GM21367 (cell line): ENCODE measurements at regions not wholly inside any gene's neighbourhood (a gene's known extent, or its start where the extent isn't known, plus 50 kb on each side); places are given as distances from the start of the nearest gene placed in this dataset.
A peak's percentile ranks its signal among the peaks of the same experiment; 100 is the strongest.
"Not testable (repeated sequence)": the region's sequence is repeated elsewhere in the genome, so short reads cannot be mapped to it uniquely, and the experiment has no call there.

ENCODE experiments used
- ATAC-seq: cut with Tn5 transposase; IDR thresholded peaks from one replicate; pipeline ENCODE4 v1.9.1; 2021; ENCODE audit not compliant: unreplicated experiment

GRCh38 chr6:128739112-128739511 is 143.8 kb upstream of the LAMA2 start:
- no peak for ATAC-seq

DNA sequence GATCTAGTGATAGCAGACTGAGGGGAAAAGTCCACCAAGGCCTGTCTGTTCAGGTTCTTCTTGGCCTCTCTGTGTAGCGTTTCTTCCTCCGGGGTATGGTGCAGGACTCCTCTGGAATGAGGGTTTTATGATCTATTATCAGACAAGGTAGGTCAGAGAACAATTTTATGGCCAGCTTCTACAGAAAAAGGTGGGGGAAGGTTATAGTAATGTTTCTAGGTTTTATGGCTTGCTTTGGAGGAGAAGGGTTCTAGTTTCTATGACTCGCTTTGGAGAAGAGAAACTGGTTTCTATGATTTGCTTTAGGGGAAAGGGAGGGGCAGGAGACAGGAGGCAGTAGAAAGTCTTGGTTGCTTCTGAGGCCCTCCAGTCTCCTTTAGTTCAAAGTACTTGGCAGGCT is 144.8 kb upstream of the LAMA2 start:
- ATAC-seq: no peak

GRCh38 chr6:128736780-128737179 is 146.2 kb upstream of the LAMA2 start:
- no peak for ATAC-seq

DNA sequence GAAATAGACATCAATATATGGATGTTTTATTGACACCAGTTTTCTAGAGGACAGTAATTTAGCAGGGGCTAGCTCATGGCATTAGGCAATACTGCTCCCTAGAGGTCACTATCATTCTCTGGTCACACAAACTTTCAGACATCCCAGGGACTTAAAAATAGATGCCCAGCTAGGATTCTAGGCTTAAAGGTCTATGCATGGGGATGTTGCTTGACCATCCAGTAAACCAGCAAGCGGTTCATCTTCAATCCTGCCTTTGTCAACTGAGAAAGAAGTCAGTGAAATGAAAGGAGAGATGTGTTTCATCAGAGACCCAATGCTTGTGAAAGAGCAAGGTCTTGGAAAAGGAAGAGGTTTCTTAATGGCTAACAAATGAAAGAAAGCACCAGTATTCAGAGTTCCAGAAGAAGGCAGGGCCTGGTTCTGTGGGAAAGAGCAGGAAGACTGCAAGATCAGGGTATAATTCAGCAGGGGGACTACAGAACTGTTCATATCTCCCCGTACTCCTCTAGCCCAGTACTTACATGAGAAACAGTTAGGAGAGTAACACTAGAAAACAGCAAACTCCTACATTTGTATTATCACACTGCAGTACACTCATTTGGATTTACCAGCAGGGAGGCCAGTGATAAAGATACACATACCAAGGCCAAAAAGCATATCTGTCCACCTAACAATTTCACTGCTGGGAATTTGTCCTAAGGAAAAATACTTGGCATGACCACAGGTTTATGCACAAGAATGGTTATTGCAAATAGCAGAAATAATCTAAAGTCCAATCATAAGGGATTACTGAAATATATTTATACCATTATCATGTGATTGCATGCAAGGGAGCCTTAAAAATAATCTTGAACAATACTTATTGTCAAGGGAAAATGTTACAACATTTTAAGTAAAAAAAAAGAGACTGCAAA is 151.4 kb upstream of the LAMA2 start:
- ATAC-seq: peak; percentile 50

DNA sequence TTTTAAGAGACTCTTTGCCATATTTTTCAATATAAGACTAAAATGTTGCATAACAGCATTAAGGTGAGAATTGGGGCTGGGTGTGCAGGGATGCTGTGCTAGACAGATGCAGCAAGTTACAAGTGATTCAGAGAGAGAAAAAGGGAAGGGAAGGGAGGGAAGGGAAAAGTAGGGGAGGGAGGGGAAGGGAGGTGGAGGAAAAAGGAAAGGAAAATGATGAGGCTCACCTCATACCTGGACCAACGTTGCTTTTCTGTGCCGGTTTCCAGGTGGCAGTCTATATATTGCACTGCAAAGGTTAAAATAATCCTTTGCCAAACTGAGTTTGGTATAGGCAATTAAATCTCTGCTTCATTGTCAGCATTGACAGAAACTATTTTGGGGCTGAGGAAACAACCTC is 155.4 kb upstream of the LAMA2 start:
- ATAC-seq: no peak

DNA sequence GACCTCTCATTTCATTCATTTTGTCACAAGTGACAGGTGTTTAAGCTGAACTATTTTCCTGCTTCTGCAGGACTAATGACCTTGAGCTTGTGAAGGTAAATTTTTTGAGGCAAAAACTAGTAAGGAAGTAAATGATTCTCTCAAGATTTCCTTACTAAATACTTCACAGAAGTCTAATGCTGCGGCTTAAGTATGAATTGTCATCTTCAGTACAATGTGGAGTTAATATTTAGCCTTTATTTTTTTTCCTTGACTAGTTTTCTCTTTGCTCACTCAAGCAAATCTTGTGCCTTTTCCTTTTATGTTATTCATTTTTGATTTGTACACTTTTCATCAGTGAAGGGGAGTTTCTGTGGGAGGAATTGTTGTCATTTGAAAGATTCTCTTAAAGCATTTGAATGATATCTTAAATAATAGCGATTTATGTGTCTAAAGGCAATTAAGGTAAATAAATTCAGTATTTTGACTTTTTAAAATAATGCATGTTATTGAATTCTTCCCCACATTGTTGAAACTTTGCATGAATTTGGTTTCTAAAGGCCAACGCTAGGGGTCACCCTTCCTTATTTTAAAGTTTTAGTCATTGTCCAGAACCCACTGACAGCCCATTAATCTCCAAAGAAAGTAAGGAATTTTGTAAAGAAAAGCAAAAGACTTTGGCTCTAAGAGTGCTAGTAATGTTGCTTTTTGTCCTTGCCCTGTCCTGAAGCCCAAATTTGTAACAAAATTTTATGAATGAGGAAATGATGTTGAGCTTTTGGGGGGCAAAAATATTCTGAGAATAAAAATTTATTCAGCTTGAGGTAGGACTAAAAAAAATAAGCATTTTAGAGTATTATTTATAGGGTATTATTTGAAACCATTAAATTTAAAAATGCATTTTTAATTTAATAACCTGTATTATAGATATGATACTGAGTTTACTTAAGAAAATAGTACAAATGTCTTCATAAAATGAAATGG is 157.4 kb upstream of the LAMA2 start:
- peak; percentile 42 for ATAC-seq

- ATAC-seq: no peak
Measured at GRCh38 chr6:128724738-128725137, 158.2 kb upstream of the LAMA2 start.

DNA sequence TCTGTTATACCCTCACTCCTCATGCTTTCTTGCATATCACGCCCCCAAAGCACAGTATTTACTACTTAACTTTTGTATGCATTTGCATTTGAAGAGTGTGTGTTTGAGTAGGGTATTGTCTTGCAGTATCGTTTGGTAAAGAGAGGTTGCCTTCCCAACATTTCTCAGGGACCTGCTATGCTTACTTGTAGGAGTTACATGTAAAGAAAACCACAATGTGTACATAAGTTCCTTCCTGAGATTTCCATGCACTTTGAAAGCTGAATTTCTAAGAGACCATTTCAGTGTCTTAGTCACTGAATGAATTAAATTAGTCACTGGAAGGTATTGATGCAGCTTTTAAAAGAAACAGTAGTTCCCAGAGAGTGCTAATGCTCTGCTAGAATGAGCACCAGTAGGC is 159.3 kb upstream of the LAMA2 start:
- no peak for ATAC-seq

GRCh38 chr6:128720891-128721290 is 162.0 kb upstream of the LAMA2 start:
- no peak for ATAC-seq

DNA sequence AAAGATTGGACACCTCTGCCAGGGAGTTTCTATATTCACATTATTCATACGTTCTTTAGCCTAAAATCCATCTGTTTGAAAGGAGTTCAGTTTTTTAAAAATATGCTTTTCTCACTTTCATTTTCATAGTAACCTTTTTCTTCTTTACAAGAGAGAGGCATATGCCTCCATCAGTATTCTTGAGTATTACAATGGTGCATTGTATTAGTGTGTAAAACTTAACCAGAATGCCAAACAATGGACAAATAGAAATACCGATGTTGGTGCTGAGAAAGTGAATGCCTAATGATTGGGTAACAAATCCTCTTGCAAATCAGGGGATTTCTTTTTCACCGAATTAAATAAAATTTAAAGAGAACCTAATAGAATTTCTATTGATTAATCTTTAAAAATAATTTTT is 163.2 kb upstream of the LAMA2 start:
- no peak for ATAC-seq

- ATAC-seq: no peak
Measured at GRCh38 chr6:128713461-128713860, 169.5 kb upstream of the LAMA2 start.

DNA sequence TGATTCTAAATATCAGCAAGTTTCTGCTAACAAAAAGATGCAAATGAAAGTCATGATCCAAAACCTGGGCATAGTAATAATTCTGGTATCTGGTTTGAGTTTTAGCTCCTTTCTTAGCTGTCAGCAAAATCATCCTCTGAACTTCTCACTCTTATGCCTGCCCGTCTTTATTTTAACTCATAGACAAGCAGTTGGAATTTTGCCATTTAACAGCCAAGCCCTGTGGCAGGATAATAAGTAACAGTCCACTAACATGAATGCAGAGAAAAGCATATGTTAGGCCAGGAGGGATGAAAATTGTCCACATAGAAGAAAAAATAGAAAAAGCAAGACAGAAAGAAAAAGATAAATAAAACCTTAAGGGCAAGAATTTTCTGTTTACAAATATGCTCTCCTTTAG is 170.0 kb upstream of the LAMA2 start:
- ATAC-seq: no peak

DNA sequence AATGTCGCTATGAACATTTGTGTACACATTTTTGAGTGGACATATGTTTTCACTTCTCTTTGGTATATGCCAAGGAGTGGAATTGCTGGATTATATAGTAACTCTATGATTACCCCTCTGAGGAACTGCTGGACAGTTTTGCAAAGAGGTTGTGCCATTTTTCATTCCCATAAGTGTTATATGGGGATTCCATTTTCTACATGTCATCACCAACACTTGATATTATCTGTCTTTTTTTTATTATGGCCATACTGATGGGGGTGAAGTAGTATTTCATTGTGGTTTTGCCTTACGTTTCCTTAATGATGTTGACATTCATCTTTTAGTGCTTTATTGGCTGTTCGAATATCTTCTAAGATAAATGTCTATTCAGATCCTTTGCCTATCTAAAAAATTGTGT is 171.8 kb upstream of the LAMA2 start:
- no peak for ATAC-seq

DNA sequence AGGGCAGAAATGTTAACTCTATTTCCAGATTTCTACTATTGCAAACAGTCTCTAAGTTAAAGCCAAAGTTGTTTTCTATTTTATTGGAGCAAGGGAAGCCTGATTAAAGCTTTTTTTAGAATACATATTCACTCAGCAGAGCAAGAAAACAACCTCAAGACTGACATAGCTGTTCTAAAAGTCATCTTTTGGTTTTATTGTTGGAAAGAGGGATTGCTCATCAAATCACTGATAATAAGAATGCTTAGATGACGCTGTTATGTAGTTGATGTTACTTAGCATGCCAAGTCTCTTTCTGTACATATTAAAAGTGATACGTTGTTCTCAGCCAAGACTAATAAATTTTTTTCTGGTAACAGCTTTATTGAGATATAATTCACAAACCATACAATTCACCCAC is 172.6 kb upstream of the LAMA2 start:
- no peak for ATAC-seq

GRCh38 chr6:128704601-128705000 is 178.3 kb upstream of the LAMA2 start:
- no peak for ATAC-seq

DNA sequence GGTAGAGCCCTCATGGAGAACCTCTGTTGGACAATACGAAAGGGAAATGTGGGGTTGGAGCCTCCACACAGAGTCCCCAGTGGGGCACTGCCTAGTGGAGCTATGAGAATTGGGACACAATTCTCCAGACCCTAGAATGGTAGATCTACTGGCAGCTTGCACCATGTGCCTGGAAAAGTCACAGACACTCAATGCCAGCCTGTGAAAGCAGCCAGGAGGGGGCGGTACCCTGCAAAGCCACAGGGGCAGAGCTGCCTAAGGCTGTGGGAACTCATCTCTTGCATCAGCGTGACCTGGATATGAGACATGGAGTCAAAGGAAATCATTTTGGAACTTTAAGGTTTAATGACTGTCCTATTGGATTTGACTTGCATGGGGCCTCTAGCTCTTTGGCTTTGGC is 179.1 kb upstream of the LAMA2 start:
- ATAC-seq: not testable (repeated sequence)

DNA sequence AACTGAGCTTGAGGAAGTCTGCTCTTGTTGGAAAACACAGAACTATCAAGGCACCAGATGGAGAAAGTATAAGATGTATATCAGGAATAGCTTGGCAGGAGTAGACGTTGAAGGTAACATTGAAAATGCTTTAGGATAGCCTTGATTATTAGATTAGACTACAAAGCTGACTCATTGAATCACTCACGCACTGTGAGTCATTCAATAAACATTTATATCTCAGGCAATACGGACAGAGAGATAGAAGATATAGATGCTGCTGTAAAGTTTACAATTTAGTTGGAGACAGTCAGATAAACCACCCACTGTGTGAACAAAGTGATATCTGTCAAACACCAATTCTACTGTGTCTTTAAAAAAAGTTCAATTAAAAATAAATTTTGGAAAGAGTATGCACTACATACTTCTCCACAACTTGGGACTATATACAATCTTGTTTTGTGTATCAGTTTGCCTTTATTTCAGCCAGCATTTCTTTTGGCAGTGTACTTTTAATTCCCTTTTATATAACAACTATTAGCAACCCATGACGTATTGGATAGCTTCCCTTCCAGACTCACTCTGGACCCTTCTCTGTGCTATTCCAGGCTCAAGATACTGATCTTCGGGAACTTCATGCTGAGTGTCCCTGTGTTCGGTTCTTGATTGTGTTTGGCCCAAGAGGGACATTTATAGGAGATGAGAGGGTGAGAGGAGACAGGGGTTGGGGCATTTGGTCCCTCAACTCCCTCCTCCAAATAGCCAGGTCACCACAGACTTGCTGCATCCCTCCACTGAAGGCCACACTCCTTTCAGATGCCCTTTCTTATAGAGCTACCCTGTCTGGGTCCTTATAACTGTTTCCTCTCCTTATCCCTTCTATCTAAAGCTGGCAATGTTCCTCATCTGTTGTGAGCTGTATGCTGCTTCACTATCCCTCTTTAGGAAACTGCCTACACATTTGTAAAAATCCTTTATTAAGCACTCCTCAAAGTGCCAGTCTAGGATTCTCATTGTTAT is 176.6 kb upstream of the PTPRK start:
- no peak for ATAC-seq

- peak; percentile 61 for ATAC-seq
Measured at GRCh38 chr6:128694303-128695009, 174.1 kb upstream of the PTPRK start.

GRCh38 chr6:128690063-128690462 is 169.7 kb upstream of the PTPRK start:
- no peak for ATAC-seq

- ATAC-seq: no peak
Measured at GRCh38 chr6:128686084-128686483, 165.7 kb upstream of the PTPRK start.
